Limb (tissue), 2 donors: ENCODE measurements at regions not wholly inside any gene's neighbourhood (a gene's known extent, or its start where the extent isn't known, plus 50 kb on each side); places are given as distances from the start of the nearest gene placed in this dataset.
A peak's percentile ranks its signal among the peaks of the same experiment; 100 is the strongest.
"Not testable (repeated sequence)": the region's sequence is repeated elsewhere in the genome, so short reads cannot be mapped to it uniquely, and the experiment has no call there.

Experiments used
- DNase-seq, 2 donors: peaks; one replicate each; pipeline ENCODE4 v3.0.0-alpha.2; 2016; ENCODE audit errors: extremely low spot score in 2 of 2

DNA sequence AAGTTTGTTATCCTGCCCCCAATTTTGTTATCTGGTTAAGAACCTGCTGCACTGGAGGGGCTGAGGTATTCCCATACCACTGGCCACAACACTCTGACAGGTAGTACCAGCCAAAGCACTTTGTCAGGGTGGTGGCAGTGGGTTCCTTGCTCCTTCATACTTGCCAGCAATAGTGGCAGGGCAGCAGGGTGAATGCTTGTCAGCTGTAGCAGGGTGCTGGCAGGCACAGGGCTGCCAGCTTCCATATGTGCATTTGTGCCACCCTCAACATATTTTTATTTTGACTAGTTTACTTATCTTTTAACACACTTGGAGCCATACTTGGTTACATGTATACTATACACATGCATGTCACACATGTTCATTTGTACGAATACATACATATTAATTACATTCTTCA, 294.0 kb upstream of the VWC2 start:
- no peak for DNase-seq

DNA sequence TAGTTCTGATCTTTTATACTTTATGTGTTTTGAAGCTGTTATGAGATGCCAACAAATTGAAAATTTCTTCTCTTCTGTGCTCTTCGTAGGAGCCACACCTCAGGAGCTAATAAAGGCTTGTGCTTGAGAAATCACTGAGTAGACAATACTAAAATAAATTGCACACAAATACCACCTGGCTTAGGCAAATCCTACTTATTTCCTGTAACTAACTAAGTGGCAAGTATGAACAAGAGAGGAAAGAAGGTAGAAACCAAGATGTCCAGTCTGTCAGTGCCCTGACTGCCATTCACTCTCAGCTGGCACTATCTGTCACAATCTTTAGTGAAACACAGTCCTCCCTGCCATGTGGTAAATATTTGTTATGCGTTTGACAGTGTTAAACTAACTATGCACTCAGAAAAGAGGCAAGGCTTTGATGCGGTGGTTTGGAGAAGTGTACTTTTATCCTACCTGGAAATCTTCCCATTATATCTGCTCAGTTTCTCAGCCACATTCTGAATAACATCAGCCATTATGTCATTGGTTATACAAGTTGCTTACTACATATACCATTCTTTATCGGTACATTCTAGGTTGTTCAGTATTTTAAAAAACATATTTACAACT, 293.4 kb upstream of the VWC2 start:
- no peak for DNase-seq

DNA sequence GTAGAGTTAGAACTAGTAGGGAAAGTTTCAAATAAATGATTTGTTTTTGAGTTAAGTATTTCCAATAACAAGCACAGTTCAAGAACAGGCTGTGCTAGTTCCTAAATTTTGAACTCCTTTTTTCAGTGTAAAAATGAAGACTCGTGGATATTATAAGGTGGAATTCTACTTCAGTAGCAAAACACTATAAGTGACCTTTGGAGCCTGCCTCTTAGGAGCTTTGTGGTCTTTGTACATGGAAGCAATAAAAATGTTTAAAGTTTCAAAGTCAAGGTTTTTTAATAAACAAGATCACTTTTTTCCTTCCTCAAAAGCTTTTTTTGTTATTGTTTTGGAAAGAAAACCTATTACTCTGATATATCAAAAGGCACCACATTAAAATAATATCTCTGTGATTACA, 292.4 kb upstream of the VWC2 start:
- DNase-seq = no peak

GRCh38 chr7:49483142-49483541, 290.3 kb upstream of the VWC2 start:
- DNase-seq = no peak

GRCh38 chr7:49486974-49487829, 286.2 kb upstream of the VWC2 start:
- DNase-seq = no peak

DNA sequence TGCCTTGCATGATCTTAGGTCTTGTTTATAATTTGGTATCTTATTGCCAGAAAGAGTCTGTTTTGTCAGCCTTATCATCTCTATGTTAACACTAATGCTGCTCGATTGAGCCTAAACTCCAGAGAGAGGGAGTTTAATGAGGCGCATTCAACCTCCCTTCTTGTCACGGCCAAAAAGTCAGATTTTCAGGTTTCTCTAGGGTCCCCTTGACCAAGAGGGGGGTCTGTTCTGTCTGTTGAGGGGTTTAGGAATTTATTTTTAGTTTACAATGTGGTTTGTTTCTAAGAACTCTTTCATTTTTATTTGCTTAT, 285.7 kb upstream of the VWC2 start:
- DNase-seq = no peak

- no peak for DNase-seq
Measured at GRCh38 chr7:49488573-49488972, 284.9 kb upstream of the VWC2 start.

DNA sequence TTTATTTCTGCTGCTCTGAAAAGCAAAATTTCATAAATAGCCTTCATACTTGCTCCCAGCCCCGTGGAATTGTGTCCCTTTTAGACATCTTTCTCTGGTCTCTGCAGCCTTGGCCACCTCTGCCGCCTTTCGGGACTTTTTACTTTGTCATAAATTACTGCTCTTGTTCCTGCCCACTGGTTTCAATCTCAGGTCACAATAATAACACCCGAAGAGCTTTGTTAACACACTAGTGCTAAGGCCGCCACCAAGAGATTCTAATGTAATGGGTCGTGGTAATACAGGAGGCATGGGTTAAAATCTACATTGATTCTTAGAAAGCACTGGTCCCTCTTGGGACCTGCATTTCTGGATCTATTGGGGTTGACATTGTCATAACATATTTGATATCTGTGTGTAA, 276.0 kb upstream of the VWC2 start:
- DNase-seq = no peak

DNA sequence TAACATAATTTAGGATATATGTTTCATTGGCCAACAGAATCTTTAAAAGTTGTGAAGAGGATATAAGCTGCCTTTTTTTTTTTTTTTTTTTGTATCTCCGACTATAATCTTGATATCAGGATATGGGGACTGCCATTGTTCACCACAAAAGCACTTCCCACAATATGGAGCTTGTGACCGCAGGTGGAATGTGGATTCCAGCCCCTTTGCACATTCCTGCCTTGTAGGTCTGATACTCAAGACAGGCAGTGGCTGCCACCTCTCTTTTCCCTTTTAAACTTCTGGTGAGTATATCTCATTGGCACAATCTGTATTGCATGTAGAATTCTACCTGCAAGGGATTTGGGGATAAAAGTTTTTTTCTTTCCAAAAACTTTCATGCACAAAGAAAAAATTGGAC, 272.7 kb upstream of the VWC2 start:
- DNase-seq = no peak

DNA sequence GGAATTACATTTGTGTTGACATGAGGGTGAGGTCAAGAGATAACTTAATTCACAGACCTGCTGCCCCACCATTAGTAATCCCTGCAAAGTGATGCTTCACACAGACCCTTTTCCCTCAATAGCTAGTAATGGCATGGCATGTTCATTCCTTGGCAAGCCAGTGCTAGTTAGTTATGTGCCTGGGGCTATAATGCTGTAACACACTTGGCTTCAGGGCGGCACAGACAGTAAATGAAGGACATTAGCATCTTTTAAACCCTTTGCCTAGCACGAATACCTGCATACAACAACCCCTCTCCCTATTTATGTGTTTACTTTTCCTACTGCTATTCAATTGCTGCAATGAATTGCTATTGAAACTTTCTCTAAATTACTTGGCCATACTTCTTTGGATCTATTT, 266.2 kb upstream of the VWC2 start:
- not testable (repeated sequence) for DNase-seq

DNA sequence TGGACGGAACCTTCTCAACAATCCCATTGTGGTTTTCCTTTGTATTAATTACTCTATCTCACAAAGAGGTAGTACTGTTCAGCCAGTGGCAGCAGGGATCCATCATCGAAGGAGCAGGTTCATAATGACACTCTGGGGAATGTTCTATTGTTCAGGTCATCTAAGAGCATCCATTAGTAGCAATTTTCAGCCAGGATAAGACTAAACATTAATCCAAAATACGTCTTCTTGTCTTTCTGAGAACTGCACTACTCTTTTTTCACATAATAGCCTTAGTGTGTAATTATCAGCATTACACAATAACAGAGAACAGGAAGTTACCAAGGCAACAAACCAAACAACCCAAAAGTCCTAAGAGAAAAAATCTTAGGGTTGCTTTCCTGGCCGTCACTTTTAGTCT, 259.5 kb upstream of the VWC2 start:
- no peak for DNase-seq

DNA sequence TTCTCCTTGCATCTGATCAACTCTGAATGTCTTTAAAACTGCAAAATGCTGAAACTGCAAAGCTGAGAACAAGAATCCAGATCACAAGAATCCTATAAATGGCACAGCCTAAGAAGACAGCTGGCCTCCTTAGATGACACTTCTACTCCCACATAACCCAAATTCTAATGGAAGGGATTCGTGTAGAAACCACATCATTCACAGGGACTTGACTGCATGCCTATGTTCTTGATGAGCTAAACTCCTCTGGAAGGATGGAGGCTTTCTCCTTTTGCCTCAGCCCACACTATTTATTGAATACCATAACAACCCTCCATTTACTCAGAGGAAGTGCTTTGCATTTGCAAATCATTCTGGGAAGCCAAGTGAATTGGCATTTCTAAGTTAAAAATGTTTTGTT, 252.5 kb upstream of the VWC2 start:
- DNase-seq = no peak

GRCh38 chr7:49522111-49522510, 251.3 kb upstream of the VWC2 start:
- no peak for DNase-seq

DNA sequence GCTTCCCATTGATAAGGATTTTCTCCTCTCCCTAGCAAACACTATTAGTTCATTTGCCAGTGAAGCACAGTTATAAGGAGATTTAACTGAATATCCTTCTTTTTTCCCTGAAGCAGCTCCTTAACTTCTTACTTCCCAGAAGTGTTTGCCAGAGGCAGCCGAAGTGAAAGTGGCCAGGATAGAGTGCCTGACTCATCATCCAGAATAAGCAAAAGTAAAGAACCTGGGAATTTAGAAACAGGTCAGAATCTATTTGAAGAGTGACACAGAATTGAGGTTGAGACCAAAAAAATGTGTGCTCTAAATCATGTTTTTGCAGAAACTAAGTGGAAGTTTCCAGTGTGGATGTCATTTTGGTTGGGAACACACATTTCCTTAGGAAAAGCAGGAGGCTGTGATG, 249.6 kb upstream of the VWC2 start:
- DNase-seq = no peak

DNA sequence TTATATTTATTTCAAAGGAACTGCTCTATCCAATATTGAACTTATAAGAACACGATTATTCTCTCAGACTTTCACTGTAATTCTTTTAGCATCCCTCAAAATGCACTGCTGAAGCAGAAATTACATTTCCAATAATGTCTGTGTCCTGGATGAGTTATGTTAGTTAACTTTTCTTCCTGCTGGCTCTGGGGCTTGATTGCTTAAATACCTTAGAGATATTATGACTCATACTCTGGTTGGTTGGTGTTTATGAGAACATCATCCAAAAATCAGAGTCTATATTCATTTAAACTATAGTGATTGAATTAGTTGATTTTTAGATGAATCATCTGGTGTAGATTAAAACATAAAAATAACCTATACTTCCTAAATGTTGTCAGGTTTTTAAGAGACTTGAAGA, 246.3 kb upstream of the VWC2 start:
- peak in 1 of 2 donors; percentile 4 for DNase-seq

GRCh38 chr7:49530481-49530880, 243.0 kb upstream of the VWC2 start:
- no peak for DNase-seq

DNA sequence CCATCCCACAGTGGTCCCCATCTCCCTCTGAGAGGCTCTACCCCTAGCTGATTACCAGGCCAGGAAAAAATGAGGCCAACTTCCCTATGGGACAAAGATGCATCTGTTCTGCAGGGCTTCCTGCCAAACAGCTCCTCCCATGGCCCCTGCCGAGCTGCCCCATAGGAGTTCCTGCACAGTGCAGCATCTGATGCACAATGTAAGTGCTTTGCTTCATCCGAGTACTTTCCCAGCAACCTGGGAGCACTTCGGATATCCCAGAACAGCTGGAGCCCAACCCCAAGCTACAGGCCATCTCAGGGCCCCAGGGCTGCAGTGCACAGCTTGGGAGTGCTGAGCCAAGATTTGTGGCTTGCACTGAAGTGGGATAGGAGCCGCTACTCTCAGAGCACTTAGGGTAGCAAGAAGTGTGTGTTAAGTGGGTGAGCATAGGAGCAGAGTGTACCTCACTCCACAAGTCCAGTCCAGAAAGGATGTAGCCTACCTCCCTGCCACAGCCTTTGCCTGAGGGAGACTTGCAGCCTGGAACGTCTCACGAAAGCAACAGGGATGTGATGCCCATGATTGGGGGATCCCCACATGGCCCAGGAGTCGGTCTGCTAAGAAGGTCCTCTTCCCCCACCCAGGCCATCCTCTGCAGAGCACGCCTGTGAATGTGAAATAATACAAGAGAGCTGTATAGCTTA, 209.6 kb upstream of the VWC2 start:
- no peak for DNase-seq

- DNase-seq = no peak
Measured at GRCh38 chr7:49564379-49564714, 209.1 kb upstream of the VWC2 start.

- no peak for DNase-seq
Measured at GRCh38 chr7:49577576-49577975, 195.9 kb upstream of the VWC2 start.

DNA sequence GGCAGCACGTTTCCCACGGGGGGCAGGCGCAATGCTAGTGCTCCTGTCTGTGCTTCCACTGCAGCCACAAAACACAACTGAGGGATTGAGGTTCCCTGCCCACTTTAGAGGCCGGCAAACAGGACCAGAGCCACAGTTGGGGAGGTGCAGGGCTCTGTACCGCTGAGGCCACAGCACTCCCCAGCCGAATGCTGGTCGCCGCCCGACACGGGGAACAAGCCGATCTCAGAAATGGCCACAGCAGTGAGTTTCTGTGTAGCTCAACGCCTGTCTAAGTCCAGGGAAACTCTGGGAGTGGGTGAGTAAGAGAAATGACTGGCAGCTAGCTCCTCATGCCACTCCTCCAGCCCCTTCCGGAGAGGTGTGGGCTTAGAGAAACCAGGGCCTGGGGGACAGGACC, 194.0 kb upstream of the VWC2 start:
- DNase-seq = no peak

DNA sequence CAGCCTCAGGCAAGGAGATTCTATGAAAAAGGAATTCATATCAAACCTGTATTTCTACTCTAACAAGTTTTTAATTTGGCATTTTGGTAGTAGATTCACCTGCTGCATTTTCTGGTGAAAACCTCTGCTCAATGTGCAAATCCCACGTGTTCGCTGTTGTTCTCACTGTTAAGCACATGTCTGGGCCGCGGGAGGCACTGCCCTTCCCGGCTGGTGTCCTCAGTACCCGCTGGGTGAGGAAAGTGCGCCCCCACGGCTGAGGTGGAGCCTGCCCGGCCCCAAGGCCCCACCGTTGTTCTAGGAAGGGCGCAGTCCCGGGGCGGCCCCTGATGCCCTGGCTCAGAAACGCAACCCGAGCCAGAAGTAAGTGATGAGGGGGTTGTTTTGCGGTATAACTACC, 193.4 kb upstream of the VWC2 start:
- DNase-seq = no peak

DNA sequence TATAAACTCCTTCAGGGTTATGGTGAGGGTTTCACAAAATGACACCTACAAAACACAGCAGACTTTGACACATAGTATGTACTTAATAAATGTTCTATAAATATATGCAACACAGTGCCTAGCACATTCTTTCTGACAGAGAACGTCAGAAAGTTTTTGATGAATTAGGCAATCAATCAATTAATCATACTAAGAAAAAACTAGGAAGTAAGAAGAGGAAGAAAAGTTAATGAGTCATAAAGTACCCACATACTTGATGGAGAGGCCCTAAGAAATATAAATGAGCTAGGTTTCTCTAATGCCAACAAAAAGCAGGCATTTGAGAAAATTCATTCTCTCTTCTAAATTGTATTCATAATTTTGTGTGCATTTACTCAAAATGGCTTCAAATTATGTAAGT, 192.7 kb upstream of the VWC2 start:
- DNase-seq = no peak

- no peak for DNase-seq
Measured at GRCh38 chr7:49583440-49583839, 190.0 kb upstream of the VWC2 start.
